Ovary (tissue), 3 donors: ENCODE measurements at regions not wholly inside any gene's neighbourhood (a gene's known extent, or its start where the extent isn't known, plus 50 kb on each side); places are given as distances from the start of the nearest gene placed in this dataset.

Source experiments
- CTCF ChIP-seq, 3 donors: fragments of 450-650 bp in 2 of 3; fragments of 200-600 bp in 1 of 3; IDR thresholded peaks; one replicate each; pipeline versions ENCODE4 v1.5.1 to v1.8.0; 2016 to 2022; ENCODE audit warnings: antibody characterized with exemption in 3 of 3, mild to moderate bottlenecking in 1 of 3
- EP300 ChIP-seq: sonication (generic); formaldehyde crosslinking; IDR thresholded peaks from one replicate; pipeline ENCODE4 v1.6.1; 2017; ENCODE audit warnings: antibody characterized with exemption
- POLR2A ChIP-seq: fragments of 450-650 bp; IDR thresholded peaks from one replicate; pipeline ENCODE4 v1.6.1; 2017; ENCODE audit warnings: antibody characterized with exemption, mild to moderate bottlenecking, moderate library complexity
- donor health status: DM: no; HTN: no; CAD: no.

GRCh38 chr6:159415540-159415939, 246.3 kb downstream of the FNDC1 start:
- no peak for TF ChIP-seq POLR2A
- TF ChIP-seq EP300: no peak
- TF ChIP-seq CTCF (IDR thresholded peaks at IDR 0.05): no peak
